ENCODE measurements at regions not wholly inside any gene's neighbourhood (a gene's known extent, or its start where the extent isn't known, plus 50 kb on each side); places are given as distances from the start of the nearest gene placed in this dataset.

DNA sequence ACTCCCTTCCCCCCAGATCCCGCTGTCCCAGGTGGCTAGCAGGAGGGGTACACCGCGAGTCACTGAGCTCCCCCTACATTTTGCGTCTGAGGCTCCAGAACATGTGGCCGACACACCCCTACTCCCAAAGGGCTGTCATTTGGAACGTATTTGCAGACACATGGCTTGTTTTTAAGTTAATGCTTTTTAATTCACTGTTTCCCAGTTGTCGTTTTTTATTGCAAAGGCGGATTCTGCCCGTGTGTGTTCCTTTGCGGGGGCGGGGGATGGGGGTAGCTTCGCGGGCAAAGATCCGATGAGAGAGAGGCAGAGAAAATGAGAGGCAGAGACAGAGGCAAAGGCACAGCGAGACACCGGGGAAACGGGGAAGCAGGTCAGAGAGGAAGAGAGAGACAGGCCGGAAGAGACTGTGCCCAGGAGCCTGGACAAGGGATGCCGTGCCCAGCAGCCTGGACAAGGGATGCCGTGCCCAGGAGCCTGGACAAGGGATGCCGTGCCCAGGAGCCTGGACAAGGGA lies 270.2 kb downstream of the FOXD2 start:
- no peak for FAIRE-seq
- Histone ChIP-seq H3K14ac (ENCODE audit: insufficient read length) (no peak overlapping the region), H3K36me3 (ENCODE audit: control insufficient read depth in 2 of 4, insufficient read depth in 4 of 4, low read length in 3 of 4) (no peaks in the 10 kb centered on the region), H2BK120ac (replicated peaks; ENCODE audit: low read depth, low read length) (no peak overlapping the region), H4K5ac (ENCODE audit: insufficient read length, low read depth, low read length) (no peak overlapping the region), H3K27ac (ENCODE audit: low read depth, low read length) (no peak overlapping the region), H3K79me1 (ENCODE audit: low read depth, low read length) (no peaks in the 10 kb centered on the region), H3K4me3 (ENCODE audit: extremely low read depth in 1 of 4, insufficient read depth in 2 of 4, low read depth in 3 of 4, low read length in 4 of 4) (peak overlapping the region in 1 of 4 experiments; percentile 63; a peak in 4 of 8 replicates), H4K20me1 (replicated peaks in 1 of 2; ENCODE audit: control insufficient read depth in 1 of 2, insufficient read depth in 2 of 2, low read length in 2 of 2) (no peaks in the 10 kb centered on the region), H3K18ac (ENCODE audit: extremely low read depth, low read length) (no peak overlapping the region), H2BK12ac (ENCODE audit: low read depth, low read length) (no peak overlapping the region), H3K23me2 (ENCODE audit: low read depth, low read length) (peaks cover 12% of the 10 kb centered on the region; the same call in 1 of the 2 replicates), H2AK5ac (ENCODE audit: low read depth, low read length) (no peak overlapping the region), H3K4me2 (ENCODE audit: insufficient read depth in 1 of 2, low read depth in 2 of 2, low read length in 2 of 2) (peak overlapping the region; percentile 62 to 86), H3K79me2 (ENCODE audit: control insufficient read depth in 1 of 2, insufficient read depth in 2 of 2, low read length in 2 of 2) (no peaks in the 10 kb centered on the region), H3K56ac (replicated peaks; ENCODE audit: insufficient read length, low read depth, low read length) (no peak overlapping the region), H2BK5ac (ENCODE audit: low read depth, low read length) (no peak overlapping the region), H3K4ac (replicated peaks; ENCODE audit: insufficient read length, low read depth, low read length) (no peak overlapping the region), H3K27me3 (replicated peaks in 1 of 4; ENCODE audit: control insufficient read depth in 3 of 4, extremely low read depth in 1 of 4, insufficient read depth in 3 of 4, low read length in 3 of 4) (peaks cover 44 to 71% (median 69%) of the 10 kb centered on the region in 4 experiments), H3K23ac (ENCODE audit: insufficient read length) (no peak overlapping the region), H3K4me1 (replicated peaks in 1 of 4; ENCODE audit: control insufficient read depth in 3 of 4, insufficient read depth in 4 of 4, low read length in 3 of 4) (peaks cover 0 to 19% (median 5%) of the 10 kb centered on the region in 4 experiments; a peak in 3 of 7 replicates), H2BK20ac (ENCODE audit: low read length) (no peak overlapping the region), H2AFZ (ENCODE audit: low read length) (no peak overlapping the region), H2BK15ac (ENCODE audit: low read length) (no peak overlapping the region), H3K9ac (replicated peaks in 1 of 4; ENCODE audit: extremely low read depth in 1 of 4, low read depth in 3 of 4, low read length in 3 of 4) (no peak overlapping the region), H4K91ac (replicated peaks; ENCODE audit: insufficient read length, low read length) (no peak overlapping the region), H4K8ac (ENCODE audit: extremely low read depth, insufficient read depth, low read length) (no peak overlapping the region), H3K9me3 (ENCODE audit: insufficient read depth in 2 of 2, low read depth in 1 of 2, low read length in 1 of 2) (no peaks in the 10 kb centered on the region)
- DNase-seq (ENCODE audit: low read depth in 1 of 2, low spot score in 2 of 2) = no peak
- ChIA-PET CTCF (ENCODE audit: partially characterized antibody) (interaction anchor here (1.0 to 13.2 kb wide), 17 partner anchors 8 to 272 kb away, joined by 3 to 172 read pairs (median 6); partner anchors contain the start of gene FOXD2), POLR2A (ENCODE audit: partially characterized antibody) (no interaction called here)
- TF ChIP-seq NANOG (IDR thresholded peaks at IDR 0.05; ENCODE audit: insufficient read depth, low read depth, low read length, poor library complexity, severe bottlenecking) = no peak
- TF ChIP-seq EZH2 (IDR thresholded peaks at IDR 0.05; ENCODE audit: low read depth, low read length, severe bottlenecking) = peak; percentile 67
- peak; percentile 18; the same call in 1 of the 2 replicates for TF ChIP-seq SUZ12 (IDR thresholded peaks at IDR 0.05; ENCODE audit: low read length)
- 13% methylated on average over 17 of the region's 21 CpGs; no CpG with 5 or more reads in 1 of the 2 experiments for WGBS, 2 experiments (ENCODE audit: extremely low coverage in 1 of 2, insufficient coverage in 1 of 2, insufficient read length in 1 of 2, insufficient replicate concordance in 2 of 2, low coverage in 1 of 2, low lambda C conversion rate in 2 of 2, missing lambda C conversion rate in 1 of 2)

Measured in H1 (cell line).